ENCODE measurements at regions not wholly inside any gene's neighbourhood (a gene's known extent, or its start where the extent isn't known, plus 50 kb on each side); places are given as distances from the start of the nearest gene placed in this dataset.
"Not testable (repeated sequence)": the region's sequence is repeated elsewhere in the genome, so short reads cannot be mapped to it uniquely, and the experiment has no call there.

- not testable (repeated sequence) for TF ChIP-seq ZNF274 (IDR thresholded peaks at IDR 0.05; ENCODE audit: low read depth, low read length); YY1 (IDR thresholded peaks at IDR 0.05; ENCODE audit: insufficient read depth, insufficient read length)
Observed at GRCh38 chr6:40133981-40134380, 199.7 kb upstream of the MOCS1 start.

All from NT2/D1 (cell line).